Omental fat pad (tissue), 3 donors: ENCODE measurements at regions not wholly inside any gene's neighbourhood (a gene's known extent, or its start where the extent isn't known, plus 50 kb on each side); places are given as distances from the start of the nearest gene placed in this dataset.

Experiments used
- ATAC-seq: fragments of 150-250 bp; one replicate; pipeline ENCODE4 v1.9.1; 2016; ENCODE audit warnings: mild to moderate bottlenecking, moderate library complexity; ENCODE audit not compliant: low FRiP score
- DNase-seq: peaks from one replicate; pipeline ENCODE4 v3.0.0-alpha.2; 2019; ENCODE audit warnings: low spot score
- TF ChIP-seq, protein P1 (sequence below), 3 donors: fragments of 450-650 bp; IDR thresholded peaks; one replicate each; pipeline ENCODE4 v1.5.1; 2016 to 2017; ENCODE audit warnings: antibody characterized with exemption in 3 of 3, mild to moderate bottlenecking in 3 of 3, moderate library complexity in 2 of 3

DNA sequence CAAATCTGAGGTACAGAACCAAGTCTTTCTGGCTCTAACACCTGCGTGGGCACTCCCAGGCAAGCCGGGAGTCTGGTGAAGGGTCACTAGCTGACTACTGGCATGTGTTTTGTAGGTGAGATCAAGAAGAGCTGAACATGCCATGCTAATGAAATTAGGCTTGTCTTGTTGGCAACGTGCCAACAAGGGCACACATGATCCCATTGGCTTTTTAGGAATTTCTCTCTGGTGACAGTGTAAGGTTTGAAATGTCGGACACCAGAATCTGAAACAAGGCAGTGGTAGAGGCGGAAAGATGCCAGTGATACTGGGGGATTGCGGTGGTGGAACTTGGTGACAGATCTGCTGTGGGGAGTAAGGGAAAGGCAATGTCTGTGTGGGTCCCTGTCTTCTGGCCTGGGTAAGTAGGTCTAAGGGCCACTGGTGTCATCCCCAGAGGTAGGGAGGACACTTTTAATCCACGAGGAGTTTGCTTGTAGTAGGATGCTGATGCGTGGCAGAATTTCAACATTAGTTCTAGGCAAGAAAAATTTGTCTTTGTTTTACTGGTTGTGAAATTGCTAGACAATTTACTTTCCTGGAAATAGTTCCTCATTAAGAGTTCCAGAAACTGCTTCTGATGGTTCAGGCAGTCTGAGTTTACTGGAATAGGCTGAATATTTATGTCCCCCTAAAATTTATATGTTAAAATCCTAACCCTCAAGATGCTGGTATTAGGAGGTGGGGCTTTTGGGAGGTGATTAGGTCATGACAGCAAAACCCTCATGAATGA is 52.6 kb upstream of the ACMSD start:
- ATAC-seq, result no peak
- TF ChIP-seq, protein P1, sequence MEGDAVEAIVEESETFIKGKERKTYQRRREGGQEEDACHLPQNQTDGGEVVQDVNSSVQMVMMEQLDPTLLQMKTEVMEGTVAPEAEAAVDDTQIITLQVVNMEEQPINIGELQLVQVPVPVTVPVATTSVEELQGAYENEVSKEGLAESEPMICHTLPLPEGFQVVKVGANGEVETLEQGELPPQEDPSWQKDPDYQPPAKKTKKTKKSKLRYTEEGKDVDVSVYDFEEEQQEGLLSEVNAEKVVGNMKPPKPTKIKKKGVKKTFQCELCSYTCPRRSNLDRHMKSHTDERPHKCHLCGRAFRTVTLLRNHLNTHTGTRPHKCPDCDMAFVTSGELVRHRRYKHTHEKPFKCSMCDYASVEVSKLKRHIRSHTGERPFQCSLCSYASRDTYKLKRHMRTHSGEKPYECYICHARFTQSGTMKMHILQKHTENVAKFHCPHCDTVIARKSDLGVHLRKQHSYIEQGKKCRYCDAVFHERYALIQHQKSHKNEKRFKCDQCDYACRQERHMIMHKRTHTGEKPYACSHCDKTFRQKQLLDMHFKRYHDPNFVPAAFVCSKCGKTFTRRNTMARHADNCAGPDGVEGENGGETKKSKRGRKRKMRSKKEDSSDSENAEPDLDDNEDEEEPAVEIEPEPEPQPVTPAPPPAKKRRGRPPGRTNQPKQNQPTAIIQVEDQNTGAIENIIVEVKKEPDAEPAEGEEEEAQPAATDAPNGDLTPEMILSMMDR (IDR thresholded peaks at IDR 0.05), result no peak
- DNase-seq, result no peak

DNA sequence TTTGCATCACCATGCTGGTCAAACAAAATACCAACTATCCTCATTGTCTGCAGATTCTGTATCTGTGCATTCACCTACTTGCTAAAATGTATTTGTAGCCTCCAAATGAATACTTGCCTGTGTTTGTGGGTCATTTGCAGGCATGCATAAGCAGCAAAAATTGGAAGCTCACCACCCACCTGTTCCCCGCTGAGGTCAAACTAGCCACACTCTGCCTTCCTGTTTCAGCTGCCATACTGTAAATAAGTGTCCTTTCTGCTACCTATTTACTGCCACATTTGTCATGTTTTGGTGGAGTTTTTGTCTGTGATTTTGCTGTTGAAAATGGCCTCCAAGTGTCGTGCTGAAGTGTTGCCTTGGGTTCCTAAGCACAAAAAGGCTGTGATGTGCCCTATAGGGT is 50.0 kb upstream of the ACMSD start:
- TF ChIP-seq, protein P1 (IDR thresholded peaks at IDR 0.05), result no peak
- no peak for DNase-seq

More for the DNA sequence above, 50.0 kb upstream of the ACMSD start:
- ATAC-seq, result no peak
